Vagina (tissue), 2 donors: ENCODE measurements at regions not wholly inside any gene's neighbourhood (a gene's known extent, or its start where the extent isn't known, plus 50 kb on each side); places are given as distances from the start of the nearest gene placed in this dataset.

ENCODE experiments used
- POLR2A ChIP-seq, 2 donors: fragments of 450-650 bp; IDR thresholded peaks; one replicate each; pipeline ENCODE4 v1.6.1; 2017; ENCODE audit warnings: antibody characterized with exemption in 2 of 2, mild to moderate bottlenecking in 2 of 2, moderate library complexity in 2 of 2
- TF ChIP-seq, protein P1 (sequence below), 3 experiments: fragments of 450-650 bp in 2 of 3; fragments of 200-600 bp in 1 of 3; sonication (generic) in 1 of 3; IDR thresholded peaks; one replicate each; pipeline ENCODE4 v1.5.1; 2017 to 2019; ENCODE audit warnings: antibody characterized with exemption in 3 of 3, mild to moderate bottlenecking in 2 of 3, moderate library complexity in 2 of 3

DNA sequence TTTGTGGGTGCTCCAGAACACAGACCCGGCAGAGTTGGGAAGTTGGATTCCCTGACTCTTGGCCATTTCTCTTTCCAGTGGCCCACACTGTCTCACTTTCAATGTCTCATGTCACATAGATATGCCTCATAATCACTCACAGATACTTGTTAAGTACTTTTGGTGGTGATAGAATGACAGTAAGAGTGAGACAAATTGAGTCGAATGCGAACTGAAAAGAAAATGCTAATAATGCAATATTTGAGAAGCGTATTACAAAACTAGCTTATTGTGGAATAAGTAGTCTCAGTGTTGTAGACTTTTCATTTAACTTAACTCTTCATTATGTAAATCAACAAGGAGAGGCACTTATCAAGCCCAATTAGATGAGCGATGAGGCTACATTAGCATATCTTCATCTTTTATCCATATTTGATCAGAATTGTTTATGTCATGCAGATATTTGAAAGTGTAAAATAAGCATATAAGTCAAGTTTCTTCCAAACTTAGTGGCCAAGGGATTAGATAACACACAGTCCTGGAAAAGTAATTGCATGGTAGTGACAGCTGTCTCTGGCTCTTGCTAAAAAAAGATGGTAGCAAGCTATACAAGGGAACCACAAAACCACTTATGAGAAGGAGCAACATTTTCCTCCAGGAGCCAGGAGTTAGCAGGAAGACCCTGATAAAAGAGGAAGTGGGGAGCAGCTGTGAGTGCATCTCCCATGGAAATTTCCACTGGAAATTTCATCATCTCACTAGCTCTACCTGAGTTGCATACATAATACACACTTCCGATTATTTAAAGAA, 243.6 kb downstream of the ARRDC4 start:
- TF ChIP-seq, protein P1, sequence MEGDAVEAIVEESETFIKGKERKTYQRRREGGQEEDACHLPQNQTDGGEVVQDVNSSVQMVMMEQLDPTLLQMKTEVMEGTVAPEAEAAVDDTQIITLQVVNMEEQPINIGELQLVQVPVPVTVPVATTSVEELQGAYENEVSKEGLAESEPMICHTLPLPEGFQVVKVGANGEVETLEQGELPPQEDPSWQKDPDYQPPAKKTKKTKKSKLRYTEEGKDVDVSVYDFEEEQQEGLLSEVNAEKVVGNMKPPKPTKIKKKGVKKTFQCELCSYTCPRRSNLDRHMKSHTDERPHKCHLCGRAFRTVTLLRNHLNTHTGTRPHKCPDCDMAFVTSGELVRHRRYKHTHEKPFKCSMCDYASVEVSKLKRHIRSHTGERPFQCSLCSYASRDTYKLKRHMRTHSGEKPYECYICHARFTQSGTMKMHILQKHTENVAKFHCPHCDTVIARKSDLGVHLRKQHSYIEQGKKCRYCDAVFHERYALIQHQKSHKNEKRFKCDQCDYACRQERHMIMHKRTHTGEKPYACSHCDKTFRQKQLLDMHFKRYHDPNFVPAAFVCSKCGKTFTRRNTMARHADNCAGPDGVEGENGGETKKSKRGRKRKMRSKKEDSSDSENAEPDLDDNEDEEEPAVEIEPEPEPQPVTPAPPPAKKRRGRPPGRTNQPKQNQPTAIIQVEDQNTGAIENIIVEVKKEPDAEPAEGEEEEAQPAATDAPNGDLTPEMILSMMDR (IDR thresholded peaks at IDR 0.05) = no peak
- no peak for TF ChIP-seq POLR2A (IDR thresholded peaks at IDR 0.05)
